WTC11 (cell line): ENCODE measurements at regions not wholly inside any gene's neighbourhood (a gene's known extent, or its start where the extent isn't known, plus 50 kb on each side); places are given as distances from the start of the nearest gene placed in this dataset.

Experiments
- ATAC-seq: fragments of 200-7000 bp; cut with Tn5 transposase; 2 replicates; pipeline ENCODE4 v1.10.0; 2021; ENCODE audit warnings: mild to moderate bottlenecking, moderate library complexity
- CTCF ChIA-PET: fragments of 300-600 bp; sonication (Branson Sonifier 250); formaldehyde crosslinking; loops from one replicate; lab custom pipeline; 2021; ENCODE audit warnings: antibody characterized with exemption; lab: Charles Lee
- POLR2A ChIA-PET: fragments of 350-600 bp; sonication (Branson Sonifier 250); formaldehyde crosslinking; loops from one replicate; lab custom pipeline; 2021; ENCODE audit warnings: antibody characterized with exemption; lab: Charles Lee
- DNase-seq: peaks from one replicate; pipeline ENCODE4 v3.0.0; 2021; ENCODE audit warnings: low spot score
- H3K27ac Mint-ChIP-seq: 2 replicates; pipeline ENCODE4 v1.8.0; 2021; ENCODE audit warnings: mixed read lengths
- H3K27me3 Mint-ChIP-seq: 2 replicates; pipeline ENCODE4 v1.8.0; 2021; ENCODE audit warnings: low read depth, mild to moderate bottlenecking, moderate library complexity, mixed read lengths
- H3K36me3 Mint-ChIP-seq: 2 replicates; pipeline ENCODE4 v1.8.0; 2021; ENCODE audit warnings: mixed read lengths
- H3K4me1 Mint-ChIP-seq: 2 replicates; pipeline ENCODE4 v1.8.0; 2022; ENCODE audit warnings: mixed read lengths
- H3K4me3 Mint-ChIP-seq: 2 replicates; pipeline ENCODE4 v1.8.0; 2021; ENCODE audit warnings: mild to moderate bottlenecking, moderate library complexity, mixed read lengths
- H3K9me3 Mint-ChIP-seq: 2 replicates; pipeline ENCODE4 v1.8.0; 2021; ENCODE audit warnings: mixed read lengths
- AR ChIP-seq: fragments of 250-450 bp; sonication (Bioruptor Pico); IDR thresholded peaks from 2 replicates; pipeline ENCODE4 v1.9.0; 2021; ENCODE audit warnings: mild to moderate bottlenecking
- ESRRA ChIP-seq: sonication (generic); formaldehyde crosslinking; IDR thresholded peaks from 2 replicates; pipeline ENCODE4 v1.8.1; 2022; ENCODE audit warnings: mild to moderate bottlenecking, missing genetic modification reagents, borderline replicate concordance
- FOXP1 ChIP-seq: sonication (generic); formaldehyde crosslinking; IDR thresholded peaks from 2 replicates; pipeline ENCODE4 v1.8.0; 2022; ENCODE audit warnings: missing genetic modification reagents, mild to moderate bottlenecking, moderate library complexity, borderline replicate concordance
- JUN ChIP-seq: sonication (generic); formaldehyde crosslinking; IDR thresholded peaks from 2 replicates; pipeline ENCODE4 v1.8.0; 2023; ENCODE audit warnings: mild to moderate bottlenecking, missing genetic modification reagents
- MYBL2 ChIP-seq: sonication (generic); formaldehyde crosslinking; IDR thresholded peaks from 2 replicates; pipeline ENCODE4 v1.8.1; 2023; ENCODE audit warnings: mild to moderate bottlenecking, moderate library complexity, missing genetic modification reagents
- OVOL2 ChIP-seq: fragments of 250-450 bp; sonication (Bioruptor Pico); IDR thresholded peaks from 2 replicates; pipeline ENCODE4 v1.9.0; 2021; ENCODE audit warnings: mild to moderate bottlenecking, borderline replicate concordance
- ZNF232 ChIP-seq: sonication (generic); formaldehyde crosslinking; IDR thresholded peaks from 2 replicates; pipeline ENCODE4 v1.8.0; 2022; ENCODE audit warnings: mild to moderate bottlenecking, missing genetic modification reagents
- ZNF317 ChIP-seq: sonication (generic); formaldehyde crosslinking; IDR thresholded peaks from 2 replicates; pipeline ENCODE4 v1.8.1; 2023; ENCODE audit warnings: low read depth, mild to moderate bottlenecking, moderate library complexity, missing genetic modification reagents, borderline replicate concordance
- ZNF396 ChIP-seq: fragments of 250-450 bp; sonication (Bioruptor Pico); IDR thresholded peaks from 2 replicates; pipeline ENCODE4 v1.8.0; 2021; ENCODE audit warnings: mild to moderate bottlenecking, moderate library complexity, borderline replicate concordance
- ZNF416 ChIP-seq: fragments of 250-450 bp; sonication (Bioruptor Pico); IDR thresholded peaks from 2 replicates; pipeline ENCODE4 v1.9.0; 2021; ENCODE audit warnings: mild to moderate bottlenecking, inconsistent platforms
- ZNF423 ChIP-seq: fragments of 250-450 bp; sonication (Bioruptor Pico); IDR thresholded peaks from 2 replicates; pipeline ENCODE4 v2.1.2; 2022; ENCODE audit warnings: mild to moderate bottlenecking, moderate library complexity
- TF ChIP-seq, protein P1 (sequence below): sonication (generic); formaldehyde crosslinking; conservative IDR thresholded peaks from 2 replicates; pipeline ENCODE4 v1.8.1; 2023; ENCODE audit warnings: mild to moderate bottlenecking, low read depth, missing genetic modification reagents, moderate library complexity
- TF ChIP-seq, protein P2 (sequence below): sonication (generic); formaldehyde crosslinking; IDR thresholded peaks from 2 replicates; pipeline ENCODE4 v1.8.0; 2022; ENCODE audit warnings: mild to moderate bottlenecking, missing genetic modification reagents
- TF ChIP-seq, protein P3 (sequence below): fragments of 250-450 bp; sonication (Bioruptor Pico); conservative IDR thresholded peaks from 2 replicates; pipeline ENCODE4 v1.9.0; 2021; ENCODE audit warnings: mild to moderate bottlenecking
- TF ChIP-seq, protein P4 (sequence below): fragments of 250-450 bp; sonication (Bioruptor Pico); IDR thresholded peaks from 2 replicates; pipeline ENCODE4 v1.9.0; 2021; ENCODE audit warnings: moderate library complexity, mild to moderate bottlenecking, inconsistent platforms, borderline replicate concordance
- TF ChIP-seq, protein P5 (sequence below): sonication (generic); formaldehyde crosslinking; conservative IDR thresholded peaks from 2 replicates; pipeline ENCODE4 v1.8.1; 2022; ENCODE audit warnings: mild to moderate bottlenecking, missing genetic modification reagents
- TF ChIP-seq, protein P6 (sequence below): sonication (generic); formaldehyde crosslinking; IDR thresholded peaks from 2 replicates; pipeline ENCODE4 v1.8.0; 2022; ENCODE audit warnings: missing genetic modification reagents

DNA sequence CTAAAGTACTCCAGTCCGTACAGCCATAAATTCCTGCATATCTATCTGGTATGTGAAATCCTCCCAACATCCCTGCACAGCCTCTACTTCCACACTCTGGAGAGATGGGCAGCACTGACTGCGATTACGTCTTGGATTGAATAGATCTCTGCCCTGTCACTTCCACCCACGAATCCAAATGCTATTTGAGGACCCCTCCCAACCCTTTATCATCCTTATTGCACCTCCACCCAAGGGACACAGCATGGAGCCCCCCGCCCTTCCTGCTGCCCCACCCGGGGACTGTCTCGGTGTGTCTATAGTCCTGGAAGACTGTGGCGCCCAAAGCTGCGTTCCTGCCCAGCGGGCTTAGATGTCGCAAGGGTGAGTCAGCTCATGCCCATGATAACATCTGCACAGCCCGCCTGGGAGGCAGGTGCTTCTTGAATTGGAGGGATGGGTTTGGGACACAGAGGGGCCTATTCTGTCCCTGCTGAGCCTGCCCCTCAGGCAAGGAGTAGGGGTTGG lies 105.7 kb upstream of the HAND1 start (continued):
- TF ChIP-seq, protein P1, sequence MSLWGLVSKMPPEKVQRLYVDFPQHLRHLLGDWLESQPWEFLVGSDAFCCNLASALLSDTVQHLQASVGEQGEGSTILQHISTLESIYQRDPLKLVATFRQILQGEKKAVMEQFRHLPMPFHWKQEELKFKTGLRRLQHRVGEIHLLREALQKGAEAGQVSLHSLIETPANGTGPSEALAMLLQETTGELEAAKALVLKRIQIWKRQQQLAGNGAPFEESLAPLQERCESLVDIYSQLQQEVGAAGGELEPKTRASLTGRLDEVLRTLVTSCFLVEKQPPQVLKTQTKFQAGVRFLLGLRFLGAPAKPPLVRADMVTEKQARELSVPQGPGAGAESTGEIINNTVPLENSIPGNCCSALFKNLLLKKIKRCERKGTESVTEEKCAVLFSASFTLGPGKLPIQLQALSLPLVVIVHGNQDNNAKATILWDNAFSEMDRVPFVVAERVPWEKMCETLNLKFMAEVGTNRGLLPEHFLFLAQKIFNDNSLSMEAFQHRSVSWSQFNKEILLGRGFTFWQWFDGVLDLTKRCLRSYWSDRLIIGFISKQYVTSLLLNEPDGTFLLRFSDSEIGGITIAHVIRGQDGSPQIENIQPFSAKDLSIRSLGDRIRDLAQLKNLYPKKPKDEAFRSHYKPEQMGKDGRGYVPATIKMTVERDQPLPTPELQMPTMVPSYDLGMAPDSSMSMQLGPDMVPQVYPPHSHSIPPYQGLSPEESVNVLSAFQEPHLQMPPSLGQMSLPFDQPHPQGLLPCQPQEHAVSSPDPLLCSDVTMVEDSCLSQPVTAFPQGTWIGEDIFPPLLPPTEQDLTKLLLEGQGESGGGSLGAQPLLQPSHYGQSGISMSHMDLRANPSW: no peak
- TF ChIP-seq MYBL2 (no peak), ZNF317 (no peak)
- TF ChIP-seq, all 79 proteins: peak for 0

DNA sequence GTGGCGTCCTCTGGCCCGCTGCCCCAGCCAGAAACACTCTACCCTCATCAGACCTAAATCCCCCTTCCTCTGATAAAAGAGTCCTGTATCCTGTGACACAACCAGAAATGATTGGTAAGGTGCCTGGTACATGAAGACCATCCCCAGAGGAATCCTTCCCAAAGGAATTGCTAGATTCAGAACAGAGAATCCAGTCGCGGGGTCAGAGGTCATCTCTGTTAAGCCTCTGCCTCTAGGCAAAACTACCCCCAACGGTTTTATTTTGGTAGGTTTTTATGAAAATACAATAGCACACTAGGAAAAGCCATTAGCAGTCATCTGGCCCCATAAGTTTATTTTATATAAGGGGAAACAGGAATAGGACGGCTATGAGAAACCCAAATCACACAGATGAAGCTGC lies 102.4 kb upstream of the HAND1 start:
- ChIA-PET CTCF (no interaction called here), POLR2A (interaction anchor here (0.7 kb wide), 1 partner anchor 618 kb away, joined by 5 read pairs; no protein-coding TSS in a partner anchor)
- H3K27me3 Mint-ChIP-seq: peaks cover 4% of the 10 kb centered on the region
- no peak for DNase-seq
- no peak overlapping the region for H3K27ac Mint-ChIP-seq
- no peaks in the 10 kb centered on the region for H3K36me3 Mint-ChIP-seq
- no peaks in the 10 kb centered on the region for H3K9me3 Mint-ChIP-seq
- peaks cover 7% of the 10 kb centered on the region; the same call in 1 of the 2 replicates for H3K4me1 Mint-ChIP-seq
- H3K4me3 Mint-ChIP-seq: no peak overlapping the region
- ATAC-seq: no peak
- TF ChIP-seq ZNF423 (CRISPR knock-in tag) (no peak), ZNF232 (CRISPR knock-in tag) (no peak), ESRRA (CRISPR knock-in tag) (no peak), JUN (CRISPR knock-in tag) (no peak), AR (CRISPR knock-in tag) (no peak), OVOL2 (CRISPR knock-in tag) (no peak), FOXP1 (CRISPR knock-in tag) (no peak), ZNF396 (CRISPR knock-in tag) (no peak), ZNF416 (no peak)
- TF ChIP-seq, protein P2, sequence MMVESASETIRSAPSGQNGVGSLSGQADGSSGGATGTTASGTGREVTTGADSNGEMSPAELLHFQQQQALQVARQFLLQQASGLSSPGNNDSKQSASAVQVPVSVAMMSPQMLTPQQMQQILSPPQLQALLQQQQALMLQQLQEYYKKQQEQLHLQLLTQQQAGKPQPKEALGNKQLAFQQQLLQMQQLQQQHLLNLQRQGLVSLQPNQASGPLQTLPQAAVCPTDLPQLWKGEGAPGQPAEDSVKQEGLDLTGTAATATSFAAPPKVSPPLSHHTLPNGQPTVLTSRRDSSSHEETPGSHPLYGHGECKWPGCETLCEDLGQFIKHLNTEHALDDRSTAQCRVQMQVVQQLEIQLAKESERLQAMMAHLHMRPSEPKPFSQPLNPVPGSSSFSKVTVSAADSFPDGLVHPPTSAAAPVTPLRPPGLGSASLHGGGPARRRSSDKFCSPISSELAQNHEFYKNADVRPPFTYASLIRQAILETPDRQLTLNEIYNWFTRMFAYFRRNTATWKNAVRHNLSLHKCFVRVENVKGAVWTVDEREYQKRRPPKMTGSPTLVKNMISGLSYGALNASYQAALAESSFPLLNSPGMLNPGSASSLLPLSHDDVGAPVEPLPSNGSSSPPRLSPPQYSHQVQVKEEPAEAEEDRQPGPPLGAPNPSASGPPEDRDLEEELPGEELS (CRISPR knock-in tag): no peak
- TF ChIP-seq, protein P3, sequence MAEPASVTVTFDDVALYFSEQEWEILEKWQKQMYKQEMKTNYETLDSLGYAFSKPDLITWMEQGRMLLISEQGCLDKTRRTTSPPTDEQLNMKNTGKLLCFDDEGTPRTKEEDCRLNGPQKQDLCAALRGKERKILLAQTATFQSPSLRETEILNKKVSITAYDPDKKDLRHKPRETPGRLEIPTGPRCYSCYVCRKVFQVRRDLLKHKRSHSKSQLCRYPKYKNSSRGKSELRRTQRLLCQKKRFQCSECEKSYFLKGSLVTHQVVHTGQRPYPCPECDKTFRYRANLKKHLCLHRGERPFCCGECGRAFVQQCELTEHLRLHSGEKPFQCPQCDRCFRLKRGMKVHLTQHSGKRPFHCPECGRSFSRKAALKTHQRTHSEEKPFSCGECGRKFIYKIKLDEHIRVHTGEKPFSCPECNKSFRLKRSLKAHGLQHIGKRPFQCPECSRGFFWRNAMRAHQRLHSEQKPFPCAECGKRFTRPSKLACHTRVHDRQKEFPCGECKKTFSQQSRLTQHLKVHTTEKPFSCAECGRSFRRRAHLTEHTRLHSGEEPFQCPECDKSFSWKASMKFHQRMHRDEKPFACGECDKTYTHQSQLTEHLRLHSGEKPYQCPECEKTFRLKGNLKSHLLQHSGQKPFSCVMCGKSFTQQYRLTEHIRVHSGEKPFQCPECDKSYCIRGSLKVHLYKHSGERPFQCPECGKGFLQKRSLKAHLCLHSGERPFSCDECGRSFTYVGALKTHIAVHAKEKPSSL (CRISPR knock-in tag): no peak
- TF ChIP-seq, protein P4, sequence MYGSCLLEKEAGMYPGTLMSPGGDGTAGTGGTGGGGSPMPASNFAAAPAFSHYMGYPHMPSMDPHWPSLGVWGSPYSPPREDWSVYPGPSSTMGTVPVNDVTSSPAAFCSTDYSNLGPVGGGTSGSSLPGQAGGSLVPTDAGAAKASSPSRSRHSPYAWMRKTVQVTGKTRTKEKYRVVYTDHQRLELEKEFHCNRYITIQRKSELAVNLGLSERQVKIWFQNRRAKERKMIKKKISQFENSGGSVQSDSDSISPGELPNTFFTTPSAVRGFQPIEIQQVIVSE (CRISPR knock-in tag): no peak
- TF ChIP-seq, protein P5, sequence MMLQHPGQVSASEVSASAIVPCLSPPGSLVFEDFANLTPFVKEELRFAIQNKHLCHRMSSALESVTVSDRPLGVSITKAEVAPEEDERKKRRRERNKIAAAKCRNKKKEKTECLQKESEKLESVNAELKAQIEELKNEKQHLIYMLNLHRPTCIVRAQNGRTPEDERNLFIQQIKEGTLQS (CRISPR knock-in tag): no peak
- TF ChIP-seq, protein P6, sequence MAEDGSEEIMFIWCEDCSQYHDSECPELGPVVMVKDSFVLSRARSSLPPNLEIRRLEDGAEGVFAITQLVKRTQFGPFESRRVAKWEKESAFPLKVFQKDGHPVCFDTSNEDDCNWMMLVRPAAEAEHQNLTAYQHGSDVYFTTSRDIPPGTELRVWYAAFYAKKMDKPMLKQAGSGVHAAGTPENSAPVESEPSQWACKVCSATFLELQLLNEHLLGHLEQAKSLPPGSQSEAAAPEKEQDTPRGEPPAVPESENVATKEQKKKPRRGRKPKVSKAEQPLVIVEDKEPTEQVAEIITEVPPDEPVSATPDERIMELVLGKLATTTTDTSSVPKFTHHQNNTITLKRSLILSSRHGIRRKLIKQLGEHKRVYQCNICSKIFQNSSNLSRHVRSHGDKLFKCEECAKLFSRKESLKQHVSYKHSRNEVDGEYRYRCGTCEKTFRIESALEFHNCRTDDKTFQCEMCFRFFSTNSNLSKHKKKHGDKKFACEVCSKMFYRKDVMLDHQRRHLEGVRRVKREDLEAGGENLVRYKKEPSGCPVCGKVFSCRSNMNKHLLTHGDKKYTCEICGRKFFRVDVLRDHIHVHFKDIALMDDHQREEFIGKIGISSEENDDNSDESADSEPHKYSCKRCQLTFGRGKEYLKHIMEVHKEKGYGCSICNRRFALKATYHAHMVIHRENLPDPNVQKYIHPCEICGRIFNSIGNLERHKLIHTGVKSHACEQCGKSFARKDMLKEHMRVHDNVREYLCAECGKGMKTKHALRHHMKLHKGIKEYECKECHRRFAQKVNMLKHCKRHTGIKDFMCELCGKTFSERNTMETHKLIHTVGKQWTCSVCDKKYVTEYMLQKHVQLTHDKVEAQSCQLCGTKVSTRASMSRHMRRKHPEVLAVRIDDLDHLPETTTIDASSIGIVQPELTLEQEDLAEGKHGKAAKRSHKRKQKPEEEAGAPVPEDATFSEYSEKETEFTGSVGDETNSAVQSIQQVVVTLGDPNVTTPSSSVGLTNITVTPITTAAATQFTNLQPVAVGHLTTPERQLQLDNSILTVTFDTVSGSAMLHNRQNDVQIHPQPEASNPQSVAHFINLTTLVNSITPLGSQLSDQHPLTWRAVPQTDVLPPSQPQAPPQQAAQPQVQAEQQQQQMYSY (CRISPR knock-in tag): no peak
